Aorta (tissue), 5 donors: ENCODE measurements at regions not wholly inside any gene's neighbourhood (a gene's known extent, or its start where the extent isn't known, plus 50 kb on each side); places are given as distances from the start of the nearest gene placed in this dataset.

ENCODE experiments used
- ATAC-seq: fragments of 200-7000 bp; cut with Tn5 transposase; one replicate; pipeline ENCODE4 v1.9.1; 2022; ENCODE audit warnings: moderate library complexity; ENCODE audit not compliant: low FRiP score
- DNase-seq, 2 donors: peaks; one replicate each; pipeline ENCODE4 v3.0.0-alpha.2; 2020
- H3K27ac ChIP-seq, 2 donors: one replicate each; pipeline ENCODE4 v1.5.1; 2013; ENCODE audit warnings: low read length in 2 of 2, mild to moderate bottlenecking in 2 of 2, moderate library complexity in 2 of 2, control low read depth in 1 of 2, inconsistent platforms in 1 of 2, low read depth in 1 of 2
- H3K27me3 ChIP-seq, 2 donors: one replicate each; pipeline ENCODE4 v1.6.1; 2013; ENCODE audit warnings: control low read depth in 1 of 2, low read length in 1 of 2, mild to moderate bottlenecking in 1 of 2, moderate library complexity in 1 of 2; ENCODE audit not compliant: insufficient read depth in 2 of 2, control insufficient read depth in 1 of 2
- H3K36me3 ChIP-seq, 2 donors: one replicate each; pipeline ENCODE4 v1.6.1; 2013; ENCODE audit warnings: control low read depth in 1 of 2, low read length in 1 of 2, mild to moderate bottlenecking in 1 of 2; ENCODE audit not compliant: insufficient read depth in 2 of 2, control insufficient read depth in 1 of 2
- H3K4me1 ChIP-seq, 2 donors: one replicate each; pipeline ENCODE4 v1.6.1; 2013; ENCODE audit warnings: low read length in 2 of 2, control low read depth in 1 of 2, mild to moderate bottlenecking in 1 of 2, moderate library complexity in 1 of 2; ENCODE audit not compliant: insufficient read depth in 2 of 2, control insufficient read depth in 1 of 2
- H3K4me3 ChIP-seq, 2 donors: one replicate each; pipeline ENCODE4 v1.5.1; 2013; ENCODE audit warnings: low read length in 2 of 2, control low read depth in 1 of 2, mild to moderate bottlenecking in 1 of 2
- H3K9me3 ChIP-seq: one replicate; pipeline ENCODE4 v1.6.1; 2013; ENCODE audit warnings: mild to moderate bottlenecking, low read length; ENCODE audit not compliant: control insufficient read depth
- WGBS, 2 donors: extraction: QIAGEN DNeasy Blood & Tissue Kit; methylation state at CpG; one replicate each; pipeline ENCODE4 v1.1.7; 2013; 5-methylcytosine and 5-hydroxymethylcytosine counted together
- intact Hi-C, 2 donors: fragments of 100-400 bp; cut with DNase I; formaldehyde crosslinking; loops; one replicate each; pipeline versions ENCODE4 v1.14.2 to v1.15.0; 2022
- donor health status: healthy with polysubstance abuse.
- donor health status: Bipolar disorder and iron deficiency.
- donor health status: DM: no; HTN: no; CAD: no.
- donor health status: DM: no; HTN: no; CAD: no.
- donor health status: DM: yes; HTN: yes; CAD: no.

DNA sequence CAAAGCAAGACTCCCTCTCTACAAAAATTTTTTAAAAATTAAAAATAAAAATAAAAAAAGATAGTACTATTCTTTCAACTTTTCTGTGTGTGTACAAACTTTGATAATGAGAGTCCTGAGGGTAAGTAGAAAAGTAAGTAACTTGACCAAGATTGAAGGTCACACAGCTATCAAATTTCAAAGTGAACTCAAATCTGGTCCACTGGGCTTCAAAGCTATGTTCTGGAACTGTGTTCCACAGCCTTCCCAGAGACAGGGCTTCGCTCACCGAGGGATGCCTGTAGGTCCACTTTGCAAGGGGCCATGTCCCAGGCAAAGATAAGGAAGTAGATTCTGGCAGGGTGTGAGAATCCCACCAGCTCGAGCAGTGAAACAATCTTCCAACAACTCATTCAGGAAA, 56.3 kb upstream of the TNRC6A start:
- no peak for DNase-seq
- no peak for ATAC-seq

GRCh38 chr16:24674877-24675276, 54.6 kb upstream of the TNRC6A start:
- Histone ChIP-seq H3K4me1 (peaks cover 0 to 2% of the 10 kb centered on the region in 2 donors), H3K4me3 (no peak overlapping the region), H3K27ac (no peak overlapping the region), H3K9me3 (no peaks in the 10 kb centered on the region), H3K36me3 (no peaks in the 10 kb centered on the region), H3K27me3 (no peaks in the 10 kb centered on the region)
- DNase-seq = no peak
- intact Hi-C loops = no loop called here
- no peak for ATAC-seq
- whole genome bisulfite sequencing, 2 donors = 92 to 95% methylated on average over 5 of the region's 5 CpGs

More for the DNA sequence above, 56.3 kb upstream of the TNRC6A start:
- peaks cover 0 to 2% of the 10 kb centered on the region in 2 donors for H3K4me1 ChIP-seq
- H3K36me3 ChIP-seq = no peaks in the 10 kb centered on the region
- H3K4me3 ChIP-seq = no peak overlapping the region
- intact Hi-C loops = no loop called here
- no peak overlapping the region for H3K27ac ChIP-seq
- no peaks in the 10 kb centered on the region for H3K9me3 ChIP-seq
- no peaks in the 10 kb centered on the region for H3K27me3 ChIP-seq
- 87 to 93% methylated on average over 3 of the region's 3 CpGs for WGBS, 2 donors

- ATAC-seq (no peak), DNase-seq (no peak)
- H3K9me3 ChIP-seq = no peaks in the 10 kb centered on the region
- intact Hi-C loops = no loop called here
- no peak overlapping the region for H3K4me3 ChIP-seq
- WGBS, 2 donors = 91 to 94% methylated on average over 7 of the region's 7 CpGs
- no peaks in the 10 kb centered on the region for H3K27me3 ChIP-seq
- no peaks in the 10 kb centered on the region for H3K36me3 ChIP-seq
- no peaks in the 10 kb centered on the region for H3K4me1 ChIP-seq
- no peak overlapping the region for H3K27ac ChIP-seq
Measured at GRCh38 chr16:24677388-24677787, 52.1 kb upstream of the TNRC6A start.
